Panc1 (cell line): ENCODE measurements at regions not wholly inside any gene's neighbourhood (a gene's known extent, or its start where the extent isn't known, plus 50 kb on each side); places are given as distances from the start of the nearest gene placed in this dataset.

ENCODE experiments used
- ATAC-seq: fragments of 200-7000 bp; cut with Tn5 transposase; 2 replicates; pipeline ENCODE4 v1.9.1; 2020; ENCODE audit warnings: mild to moderate bottlenecking, moderate library complexity
- BruUV-seq: library from RNA; stranded (reverse); fragments of 400-500 nt; replicated peaks from 2 replicates; lab custom pipeline; 2021; lab: Mats Ljungman, UMichigan
- CTCF ChIA-PET: fragments of 300-600 bp; sonication (Branson Sonifier 250); formaldehyde crosslinking; loops from one replicate; lab custom pipeline; 2022; ENCODE audit warnings: antibody characterized with exemption; lab: Charles Lee
- POLR2A ChIA-PET: fragments of 300-600 bp; sonication (Branson Sonifier 250); formaldehyde crosslinking; loops from one replicate; lab custom pipeline; 2022; ENCODE audit warnings: antibody characterized with exemption; lab: Charles Lee
- DNase-seq: peaks from one replicate; pipeline ENCODE4 v3.0.0-alpha.2; 2010; ENCODE audit warnings: low read depth, low spot score
- H3K27ac ChIP-seq: 2 replicates; pipeline ENCODE4 v1.5.1; 2011; ENCODE audit warnings: mild to moderate bottlenecking, low read length, inconsistent platforms
- H3K27me3 ChIP-seq: fragments of 200-500 bp; sonication (Bioruptor generic); 2 replicates; pipeline ENCODE4 v1.6.0; 2014; ENCODE audit warnings: low read length, inconsistent platforms; ENCODE audit not compliant: control insufficient read depth, insufficient read depth
- H3K36me3 ChIP-seq: fragments of 200-500 bp; sonication (Bioruptor generic); 2 replicates; pipeline ENCODE4 v1.5.1; 2014; ENCODE audit warnings: inconsistent platforms, mild to moderate bottlenecking, low read length, moderate library complexity; ENCODE audit not compliant: control insufficient read depth, insufficient read depth
- H3K4me1 ChIP-seq: 2 replicates; pipeline ENCODE4 v1.5.1; 2011; ENCODE audit warnings: inconsistent platforms, mild to moderate bottlenecking, low read length, moderate library complexity; ENCODE audit not compliant: control insufficient read depth, insufficient read depth
- H3K4me3 ChIP-seq, 2 experiments: 2 replicates each; pipeline ENCODE4 v1.5.1; 2011 to 2012; ENCODE audit warnings: low read depth in 2 of 2, low read length in 2 of 2, mild to moderate bottlenecking in 2 of 2, inconsistent platforms in 1 of 2, moderate library complexity in 1 of 2
- H3K9me3 ChIP-seq: fragments of 200-500 bp; sonication (Bioruptor generic); 2 replicates; pipeline ENCODE4 v1.5.1; 2014; ENCODE audit warnings: low read depth, mild to moderate bottlenecking, inconsistent platforms, low read length, moderate library complexity; ENCODE audit not compliant: control insufficient read depth, insufficient read depth
- POLR2AphosphoS5 ChIP-seq: IDR thresholded peaks from 2 replicates; pipeline ENCODE4 v1.6.1; 2012; ENCODE audit warnings: mild to moderate bottlenecking, low read depth, low read length, moderate library complexity
- SIN3A ChIP-seq: IDR thresholded peaks from 2 replicates; pipeline ENCODE4 v1.6.1; 2012; ENCODE audit warnings: low read depth, mild to moderate bottlenecking, low read length, moderate library complexity, borderline replicate concordance; ENCODE audit not compliant: insufficient read depth
- TCF7L2 ChIP-seq: IDR thresholded peaks from 2 replicates; pipeline ENCODE4 v1.6.1; 2011; ENCODE audit warnings: mild to moderate bottlenecking, low read depth, low read length, inconsistent platforms
- in situ Hi-C: cut with HindIII; loops from 2 replicates; pipeline ENCODE4 v1.10.0; 2016; ENCODE audit warnings: low sequenced_read_pairs, low pct_unique_long_range_greater_than_20kb
- intact Hi-C: fragments of 100-400 bp; cut with micrococcal nuclease; formaldehyde crosslinking; loops from one replicate; pipeline ENCODE4 v1.10.0; 2022; ENCODE audit not compliant: unreplicated experiment
- TF ChIP-seq, protein P1 (sequence below), 2 experiments: IDR thresholded peaks; 2 replicates each; pipeline ENCODE4 v1.6.1; 2011 to 2012; ENCODE audit warnings: low read depth in 2 of 2, control low read depth in 1 of 2, low read length in 1 of 2, mild to moderate bottlenecking in 1 of 2, moderate library complexity in 1 of 2; ENCODE audit not compliant: insufficient read depth in 1 of 2
- TF ChIP-seq, protein P2 (sequence below): fragments of 450-650 bp; IDR thresholded peaks from 2 replicates; pipeline ENCODE4 v1.5.1; 2017; ENCODE audit warnings: mild to moderate bottlenecking

- Histone ChIP-seq H3K36me3 (no peaks in the 10 kb centered on the region), H3K27ac (no peak overlapping the region), H3K9me3 (no peaks in the 10 kb centered on the region), H3K4me1 (no peaks in the 10 kb centered on the region), H3K4me3 (no peak overlapping the region), H3K27me3 (no peaks in the 10 kb centered on the region)
- BruUV-seq: no TSS peak
- CTCF ChIA-PET: no interaction called here
- DNase-seq: no peak
- intact Hi-C loops (no loop called here), in situ Hi-C loops (no loop called here)
- TF ChIP-seq SIN3A: no peak
- TF ChIP-seq, protein P1, sequence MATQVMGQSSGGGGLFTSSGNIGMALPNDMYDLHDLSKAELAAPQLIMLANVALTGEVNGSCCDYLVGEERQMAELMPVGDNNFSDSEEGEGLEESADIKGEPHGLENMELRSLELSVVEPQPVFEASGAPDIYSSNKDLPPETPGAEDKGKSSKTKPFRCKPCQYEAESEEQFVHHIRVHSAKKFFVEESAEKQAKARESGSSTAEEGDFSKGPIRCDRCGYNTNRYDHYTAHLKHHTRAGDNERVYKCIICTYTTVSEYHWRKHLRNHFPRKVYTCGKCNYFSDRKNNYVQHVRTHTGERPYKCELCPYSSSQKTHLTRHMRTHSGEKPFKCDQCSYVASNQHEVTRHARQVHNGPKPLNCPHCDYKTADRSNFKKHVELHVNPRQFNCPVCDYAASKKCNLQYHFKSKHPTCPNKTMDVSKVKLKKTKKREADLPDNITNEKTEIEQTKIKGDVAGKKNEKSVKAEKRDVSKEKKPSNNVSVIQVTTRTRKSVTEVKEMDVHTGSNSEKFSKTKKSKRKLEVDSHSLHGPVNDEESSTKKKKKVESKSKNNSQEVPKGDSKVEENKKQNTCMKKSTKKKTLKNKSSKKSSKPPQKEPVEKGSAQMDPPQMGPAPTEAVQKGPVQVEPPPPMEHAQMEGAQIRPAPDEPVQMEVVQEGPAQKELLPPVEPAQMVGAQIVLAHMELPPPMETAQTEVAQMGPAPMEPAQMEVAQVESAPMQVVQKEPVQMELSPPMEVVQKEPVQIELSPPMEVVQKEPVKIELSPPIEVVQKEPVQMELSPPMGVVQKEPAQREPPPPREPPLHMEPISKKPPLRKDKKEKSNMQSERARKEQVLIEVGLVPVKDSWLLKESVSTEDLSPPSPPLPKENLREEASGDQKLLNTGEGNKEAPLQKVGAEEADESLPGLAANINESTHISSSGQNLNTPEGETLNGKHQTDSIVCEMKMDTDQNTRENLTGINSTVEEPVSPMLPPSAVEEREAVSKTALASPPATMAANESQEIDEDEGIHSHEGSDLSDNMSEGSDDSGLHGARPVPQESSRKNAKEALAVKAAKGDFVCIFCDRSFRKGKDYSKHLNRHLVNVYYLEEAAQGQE (IDR thresholded peaks at IDR 0.05; ENCODE audit: insufficient read depth in 1 of 2, low read depth in 2 of 2, low read length in 1 of 2): no peak
- TF ChIP-seq TCF7L2: no peak
- no peak for TF ChIP-seq POLR2AphosphoS5
- TF ChIP-seq, protein P2, sequence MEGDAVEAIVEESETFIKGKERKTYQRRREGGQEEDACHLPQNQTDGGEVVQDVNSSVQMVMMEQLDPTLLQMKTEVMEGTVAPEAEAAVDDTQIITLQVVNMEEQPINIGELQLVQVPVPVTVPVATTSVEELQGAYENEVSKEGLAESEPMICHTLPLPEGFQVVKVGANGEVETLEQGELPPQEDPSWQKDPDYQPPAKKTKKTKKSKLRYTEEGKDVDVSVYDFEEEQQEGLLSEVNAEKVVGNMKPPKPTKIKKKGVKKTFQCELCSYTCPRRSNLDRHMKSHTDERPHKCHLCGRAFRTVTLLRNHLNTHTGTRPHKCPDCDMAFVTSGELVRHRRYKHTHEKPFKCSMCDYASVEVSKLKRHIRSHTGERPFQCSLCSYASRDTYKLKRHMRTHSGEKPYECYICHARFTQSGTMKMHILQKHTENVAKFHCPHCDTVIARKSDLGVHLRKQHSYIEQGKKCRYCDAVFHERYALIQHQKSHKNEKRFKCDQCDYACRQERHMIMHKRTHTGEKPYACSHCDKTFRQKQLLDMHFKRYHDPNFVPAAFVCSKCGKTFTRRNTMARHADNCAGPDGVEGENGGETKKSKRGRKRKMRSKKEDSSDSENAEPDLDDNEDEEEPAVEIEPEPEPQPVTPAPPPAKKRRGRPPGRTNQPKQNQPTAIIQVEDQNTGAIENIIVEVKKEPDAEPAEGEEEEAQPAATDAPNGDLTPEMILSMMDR: no peak
- POLR2A ChIA-PET: no interaction called here
- no peak for ATAC-seq
These were observed 566.1 kb downstream of the TFAP2B start for GRCh38 chr6:51384736-51385135.

- Histone ChIP-seq H3K4me3 (no peak overlapping the region), H3K9me3 (no peaks in the 10 kb centered on the region), H3K4me1 (no peaks in the 10 kb centered on the region), H3K36me3 (no peaks in the 10 kb centered on the region), H3K27ac (no peak overlapping the region), H3K27me3 (no peaks in the 10 kb centered on the region)
- no peak for ATAC-seq
- CTCF ChIA-PET: no interaction called here
- TF ChIP-seq TCF7L2 (no peak), POLR2AphosphoS5 (no peak), SIN3A (no peak)
- TF ChIP-seq, protein P1 (IDR thresholded peaks at IDR 0.05; ENCODE audit: insufficient read depth in 1 of 2, low read depth in 2 of 2, low read length in 1 of 2): no peak
- TF ChIP-seq, protein P2: no peak
- no peak for DNase-seq
- intact Hi-C loops (no loop called here), in situ Hi-C loops (no loop called here)
- no TSS peak for BruUV-seq
- POLR2A ChIA-PET: no interaction called here
These were observed 567.7 kb downstream of the TFAP2B start for GRCh38 chr6:51386347-51386836.
